GM12892 (cell line): ENCODE measurements at regions not wholly inside any gene's neighbourhood (a gene's known extent, or its start where the extent isn't known, plus 50 kb on each side); places are given as distances from the start of the nearest gene placed in this dataset.

Experiments used
- POLR2A ChIP-seq: IDR thresholded peaks from 2 replicates; pipeline ENCODE4 v1.6.1; 2011; ENCODE audit warnings: low read depth, low read length, control low read depth
- POLR2AphosphoS5 ChIP-seq: IDR thresholded peaks from 2 replicates; pipeline ENCODE4 v1.6.1; 2011; ENCODE audit warnings: low read depth, low read length, control low read depth

- TF ChIP-seq POLR2A (no peak), POLR2AphosphoS5 (no peak)
Observed at GRCh38 chrX:9141496-9141895, 107.6 kb upstream of the FAM9B start.
